GM18520 (cell line): ENCODE measurements at regions not wholly inside any gene's neighbourhood (a gene's known extent, or its start where the extent isn't known, plus 50 kb on each side); places are given as distances from the start of the nearest gene placed in this dataset.
"Not testable (repeated sequence)": the region's sequence is repeated elsewhere in the genome, so short reads cannot be mapped to it uniquely, and the experiment has no call there.

Experiments used
- ATAC-seq: cut with Tn5 transposase; IDR thresholded peaks from one replicate; pipeline ENCODE4 v1.9.1; 2021; ENCODE audit not compliant: unreplicated experiment

DNA sequence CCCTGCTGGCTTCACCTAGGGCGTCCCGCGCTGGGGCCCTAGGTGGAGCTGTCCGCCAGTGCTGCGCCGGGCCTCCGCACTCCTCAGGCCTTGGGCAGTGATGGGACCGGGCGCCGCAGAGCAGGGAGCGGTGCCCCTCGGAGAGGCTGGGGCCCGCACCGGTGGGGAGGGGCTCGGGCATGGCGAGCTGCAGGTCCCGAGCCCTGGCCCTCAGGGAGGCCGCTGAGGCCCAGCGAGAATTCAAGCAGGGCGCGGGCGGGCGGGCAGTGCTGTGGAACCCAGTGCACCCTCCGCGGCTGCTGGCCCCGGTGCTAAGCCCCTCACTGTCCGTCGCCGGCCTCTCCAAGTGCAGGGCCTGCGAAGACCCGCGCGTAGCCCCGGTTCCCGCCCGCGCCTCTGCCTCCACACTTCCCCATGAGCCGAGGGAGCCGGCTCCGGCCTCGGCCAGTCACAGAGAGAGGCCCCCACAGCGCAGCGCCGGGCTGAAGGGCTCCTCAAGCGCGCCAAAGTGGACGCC lies 565.1 kb upstream of the NDST4 start:
- no peak for ATAC-seq

DNA sequence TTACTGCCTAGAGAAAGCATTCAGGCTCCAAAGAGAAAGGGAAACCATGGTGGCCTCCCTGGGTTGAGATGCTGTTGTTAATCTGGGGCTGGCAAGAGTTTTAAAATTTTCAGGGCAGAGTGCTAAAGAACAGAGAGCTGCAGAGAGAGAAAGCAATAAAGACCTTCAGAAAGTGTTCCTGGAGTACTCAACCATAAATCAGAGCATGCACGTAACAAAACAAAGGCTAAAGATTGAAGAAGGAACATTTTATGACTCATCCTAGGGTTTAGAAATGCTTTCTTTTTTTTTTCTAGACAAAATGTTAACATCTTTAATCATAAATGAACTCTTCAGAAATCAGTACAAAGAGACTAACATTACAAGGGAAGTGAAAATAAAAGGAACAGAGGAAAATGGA lies 562.3 kb upstream of the NDST4 start:
- ATAC-seq = no peak

DNA sequence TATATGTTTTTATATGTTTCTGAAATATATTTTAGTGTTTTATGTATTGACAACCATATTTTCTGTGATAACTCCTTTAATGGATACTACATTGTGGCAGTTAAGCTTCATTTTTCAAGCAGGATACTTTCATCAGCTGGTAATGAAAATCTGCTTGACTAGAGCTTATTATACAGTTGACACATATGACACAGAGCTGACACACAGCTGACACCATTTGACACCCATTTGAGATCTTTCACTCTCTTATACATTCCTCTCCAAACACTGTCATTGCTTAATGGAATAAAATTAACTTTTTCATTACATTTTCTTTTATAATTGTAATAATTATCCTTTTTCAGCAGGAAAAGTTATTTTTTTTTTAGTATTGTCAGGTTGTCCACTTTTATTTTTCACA lies 561.1 kb upstream of the NDST4 start:
- ATAC-seq = no peak

DNA sequence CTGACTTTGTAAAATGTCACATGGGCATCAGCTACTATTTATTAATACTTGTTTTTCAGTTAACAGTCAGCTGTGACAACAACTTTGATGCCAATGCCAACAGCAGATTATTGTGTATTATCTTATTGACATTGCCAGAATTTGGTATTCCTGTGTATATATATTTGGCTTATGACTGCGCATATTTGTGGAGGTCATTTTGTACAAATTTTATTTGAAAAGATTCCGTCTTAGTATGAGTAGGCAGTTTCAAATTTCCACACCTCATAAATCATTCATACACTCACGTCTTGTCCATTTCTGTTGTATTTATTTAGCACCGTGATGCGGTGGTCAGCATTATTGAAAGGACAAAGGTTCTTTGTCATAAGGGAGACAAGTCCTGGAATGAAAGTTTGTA lies 558.2 kb upstream of the NDST4 start:
- ATAC-seq = no peak

DNA sequence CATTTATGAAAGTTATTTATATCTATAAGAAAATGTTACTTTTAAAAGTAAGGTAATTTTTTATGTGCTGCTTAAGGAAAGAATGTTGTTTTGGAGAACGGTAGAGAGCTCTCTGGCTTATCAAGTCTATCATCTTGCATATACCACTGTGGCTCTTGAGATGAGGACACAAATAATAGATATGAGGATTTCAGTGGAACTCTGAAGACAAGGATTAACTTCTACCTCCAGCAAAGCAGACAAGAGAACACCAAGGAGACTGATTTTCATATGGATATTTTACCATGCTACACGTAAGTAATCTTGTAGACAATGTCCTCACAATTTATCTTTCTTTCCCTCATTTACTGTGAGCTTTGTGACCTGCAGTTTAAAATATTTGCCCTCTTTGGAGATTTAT lies 557.5 kb upstream of the NDST4 start:
- no peak for ATAC-seq

DNA sequence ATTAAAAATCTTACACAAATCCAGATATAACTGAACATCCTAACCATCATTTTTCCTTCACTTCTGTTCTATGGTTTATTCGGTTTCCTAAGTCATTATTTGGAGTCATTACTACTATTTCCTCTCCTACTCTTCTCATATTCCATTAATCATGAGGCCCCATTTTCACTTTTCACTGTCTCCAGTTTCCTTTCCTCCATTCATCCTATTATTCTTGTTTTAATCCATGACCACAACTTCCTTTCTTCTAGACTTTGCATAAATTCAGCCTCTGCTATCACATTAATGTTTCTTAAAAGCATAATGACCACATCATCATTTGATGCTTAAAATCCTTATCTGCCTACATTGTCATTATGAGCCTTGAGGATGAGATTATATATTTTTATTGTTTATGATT lies 555.0 kb upstream of the NDST4 start:
- no peak for ATAC-seq

DNA sequence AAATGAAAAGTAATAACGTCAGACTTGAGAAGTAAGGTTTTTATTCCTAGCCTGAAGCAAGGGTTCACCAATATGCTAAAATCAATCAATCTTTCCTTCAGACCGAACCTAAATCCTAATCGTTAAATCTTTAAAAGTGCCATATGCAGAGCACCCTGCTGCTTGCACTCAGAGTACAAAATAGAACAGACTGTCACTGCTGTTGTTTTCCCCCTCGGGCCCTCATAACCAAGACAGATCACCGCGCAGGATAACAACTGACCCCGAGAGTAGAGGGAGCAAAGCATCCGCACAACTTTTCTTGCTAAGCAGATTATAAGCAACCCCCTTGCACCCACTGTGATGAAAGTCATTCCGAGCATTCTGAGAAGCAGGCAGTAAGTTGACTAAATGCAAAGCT lies 550.9 kb upstream of the NDST4 start:
- ATAC-seq = no peak

DNA sequence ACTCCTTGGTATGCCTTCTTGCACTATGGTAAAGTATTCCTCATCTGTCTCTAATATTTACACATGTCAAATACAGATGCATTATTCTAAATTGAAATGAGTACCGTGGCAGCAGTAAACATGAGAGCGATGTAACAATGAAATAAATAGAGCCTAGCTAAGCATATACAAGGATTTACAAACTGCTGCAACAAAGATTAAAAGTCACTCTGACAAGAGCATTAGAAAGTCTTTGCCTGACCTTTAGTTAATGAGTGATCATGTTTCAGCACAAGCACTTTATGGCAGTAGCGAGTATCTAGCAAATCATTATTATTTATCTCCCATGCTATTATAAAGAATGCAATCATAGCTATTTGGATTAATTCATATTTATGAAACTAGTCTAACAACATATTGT lies 547.0 kb upstream of the NDST4 start:
- ATAC-seq = no peak

DNA sequence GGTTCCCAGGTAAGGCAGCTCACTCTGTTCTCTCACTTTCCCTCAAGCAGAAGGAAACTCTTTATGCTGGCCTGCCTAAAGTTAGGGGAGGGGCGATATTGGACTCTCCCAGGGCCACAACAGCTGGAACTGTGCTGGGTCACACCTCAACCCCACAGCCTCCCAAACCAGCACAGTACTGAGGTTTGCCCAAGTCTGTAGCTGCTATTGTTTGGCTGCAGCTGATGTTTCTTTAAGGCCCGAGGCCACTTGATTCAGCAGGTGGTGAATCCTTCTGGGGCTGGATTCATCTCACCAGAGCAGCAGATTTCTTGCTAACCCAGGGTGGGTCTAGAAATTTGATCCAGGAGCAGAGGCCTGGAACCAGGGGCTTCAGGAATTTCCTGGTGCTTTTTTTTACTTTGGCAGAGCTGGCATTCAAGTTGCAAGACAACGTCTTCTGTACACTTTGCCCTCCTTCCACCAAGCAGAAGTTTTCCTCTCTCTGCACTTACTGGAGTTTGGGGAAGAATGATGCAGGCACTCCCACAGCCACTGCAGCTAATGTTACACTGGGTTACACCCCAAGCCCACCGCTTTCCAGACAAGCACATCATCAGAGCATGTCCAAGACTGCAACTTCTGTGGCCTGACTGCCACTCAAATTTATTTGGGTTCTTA lies 544.7 kb upstream of the NDST4 start:
- no peak for ATAC-seq

DNA sequence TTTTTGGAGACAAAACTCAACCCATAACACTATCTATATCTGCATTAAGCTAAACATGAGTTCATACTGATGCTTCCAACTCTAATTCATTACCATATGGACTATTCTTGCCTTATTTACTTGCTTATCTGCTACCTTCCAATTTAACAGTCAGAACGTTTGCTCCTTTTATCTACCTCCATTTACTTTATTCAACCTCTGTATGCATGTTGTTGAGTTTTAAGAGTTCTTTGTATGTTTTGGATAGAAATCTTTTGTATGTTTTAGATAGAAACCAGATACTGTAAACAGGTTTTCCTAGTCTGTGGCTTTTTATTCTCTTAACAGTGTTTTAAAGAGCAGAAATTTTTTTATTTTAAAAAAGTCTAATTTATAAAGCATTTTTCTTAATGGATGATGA lies 542.2 kb upstream of the NDST4 start:
- no peak for ATAC-seq

DNA sequence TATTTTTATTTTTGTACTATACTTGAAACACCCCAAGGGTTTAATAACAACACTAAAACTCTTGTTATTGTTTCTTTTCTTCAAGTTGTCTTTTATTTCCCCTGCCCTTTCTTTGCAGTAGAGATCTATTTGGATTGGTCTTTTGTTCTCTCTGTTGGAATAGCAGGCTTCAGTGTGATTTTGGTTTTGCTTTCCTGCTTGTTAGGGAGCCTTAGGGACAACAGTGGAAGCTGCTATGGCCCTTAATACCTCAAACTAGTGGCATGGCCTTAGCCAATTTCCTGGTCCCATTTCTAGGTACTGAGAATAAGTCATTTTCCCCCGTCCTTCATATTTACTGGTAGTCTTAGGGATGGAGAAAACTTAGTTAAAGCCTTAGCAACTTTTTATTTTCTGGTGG lies 535.4 kb upstream of the NDST4 start:
- ATAC-seq = no peak

DNA sequence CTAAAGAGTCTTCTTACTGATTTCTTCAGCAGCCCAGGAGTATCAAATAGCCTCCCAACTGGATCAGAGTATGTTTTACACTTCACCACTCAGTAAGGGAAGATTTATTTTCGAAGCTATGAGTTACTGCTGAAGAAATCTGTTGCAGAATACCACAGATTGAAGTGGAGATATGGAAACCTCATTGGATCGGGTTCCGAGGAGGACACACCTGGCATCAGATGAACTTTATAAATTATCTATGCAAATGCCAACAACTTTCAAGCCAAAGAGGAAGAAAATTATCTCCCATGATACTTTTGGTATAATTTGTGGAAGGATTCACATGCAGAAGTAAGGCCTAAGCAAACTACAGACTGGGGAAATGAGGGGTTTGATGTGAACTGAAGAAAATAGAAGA lies 515.9 kb upstream of the NDST4 start:
- no peak for ATAC-seq

DNA sequence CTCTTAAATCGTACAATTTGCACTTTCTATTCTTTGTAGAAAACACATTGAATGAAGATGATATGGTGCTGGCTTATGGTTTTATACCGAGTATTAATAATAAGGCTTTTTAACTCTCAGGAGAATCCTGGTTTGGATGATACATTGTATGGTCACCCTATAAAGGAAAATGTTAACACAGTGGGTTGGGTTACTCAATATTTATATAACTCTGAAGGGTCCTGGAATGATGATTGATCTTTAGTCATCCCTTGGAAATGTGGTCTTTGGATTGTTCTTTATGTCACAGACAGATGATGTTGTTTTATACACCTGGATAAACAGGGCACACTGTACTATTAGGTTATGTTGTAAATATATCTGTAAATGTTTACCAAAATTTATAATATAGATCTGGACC lies 496.2 kb upstream of the NDST4 start:
- ATAC-seq = no peak

DNA sequence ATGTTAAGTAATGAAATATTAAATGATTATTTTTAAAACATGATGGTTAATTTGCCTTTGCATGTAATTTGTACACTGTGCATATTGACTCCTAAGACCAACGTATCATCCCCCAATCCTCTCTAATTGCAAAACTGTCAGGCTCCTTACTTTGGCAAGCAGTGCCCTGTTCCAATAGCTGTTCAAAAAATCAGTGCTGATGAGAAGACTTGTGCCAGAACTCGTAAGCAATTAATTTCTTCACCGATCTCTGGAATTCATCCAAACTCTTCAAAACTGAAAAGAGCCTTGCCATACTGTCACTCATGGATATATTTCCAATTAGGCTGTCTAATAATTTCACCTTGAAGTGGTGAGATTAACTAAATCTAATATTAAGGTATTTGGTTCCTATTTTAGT lies 493.9 kb upstream of the NDST4 start:
- ATAC-seq = no peak

DNA sequence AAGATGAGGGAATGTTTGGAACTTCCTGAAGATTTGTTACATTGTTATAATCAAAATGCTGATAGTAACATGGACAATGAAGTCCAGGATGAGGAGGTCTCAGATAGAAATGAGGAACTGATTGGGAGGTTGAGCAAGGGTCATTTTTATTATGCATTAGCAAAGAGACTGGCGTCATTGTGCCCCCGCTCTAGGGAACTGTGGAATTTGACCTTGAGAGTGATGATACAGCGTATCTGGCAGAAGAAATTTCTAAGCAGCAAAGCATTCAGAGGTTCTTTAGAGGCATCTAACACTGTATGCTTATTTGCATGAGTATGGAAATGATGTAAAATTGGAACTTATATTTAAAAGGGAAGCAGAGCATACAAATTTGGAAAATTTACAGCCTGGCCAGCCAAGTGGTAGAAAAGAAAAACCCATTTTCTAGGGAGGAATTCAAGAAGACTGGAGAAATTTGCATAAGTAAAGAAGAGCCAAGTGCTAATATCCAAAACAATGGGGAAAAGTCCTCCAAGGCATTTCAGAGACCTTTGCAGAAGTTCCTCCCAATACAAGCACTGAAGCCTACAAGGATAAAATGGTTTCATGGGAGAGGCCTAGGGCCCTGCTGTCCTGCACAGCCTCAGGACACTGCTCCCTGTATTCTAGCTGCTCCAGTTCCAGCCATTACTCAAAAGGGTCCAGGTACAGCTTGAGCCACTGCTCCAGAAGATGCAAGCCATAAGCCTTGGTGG lies 483.0 kb upstream of the NDST4 start:
- ATAC-seq = no peak

DNA sequence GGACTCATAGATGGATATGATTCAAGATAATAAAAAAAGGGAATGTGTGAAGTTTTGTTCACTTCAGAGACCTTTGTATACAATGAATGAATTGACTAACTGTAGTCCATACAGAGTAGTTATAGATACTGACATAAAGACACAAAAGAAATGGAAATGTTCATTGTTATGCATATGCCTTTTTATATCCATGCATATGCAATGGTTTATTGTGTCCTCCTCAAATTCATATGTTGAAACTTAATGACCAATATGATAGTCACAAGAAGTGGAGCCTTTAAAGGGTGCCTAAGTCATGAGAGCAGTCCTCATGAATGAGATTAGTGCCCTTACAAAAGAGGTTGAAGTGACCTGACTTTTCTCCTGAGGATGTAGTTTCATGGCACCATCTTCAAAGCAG lies 467.5 kb upstream of the NDST4 start:
- no peak for ATAC-seq

DNA sequence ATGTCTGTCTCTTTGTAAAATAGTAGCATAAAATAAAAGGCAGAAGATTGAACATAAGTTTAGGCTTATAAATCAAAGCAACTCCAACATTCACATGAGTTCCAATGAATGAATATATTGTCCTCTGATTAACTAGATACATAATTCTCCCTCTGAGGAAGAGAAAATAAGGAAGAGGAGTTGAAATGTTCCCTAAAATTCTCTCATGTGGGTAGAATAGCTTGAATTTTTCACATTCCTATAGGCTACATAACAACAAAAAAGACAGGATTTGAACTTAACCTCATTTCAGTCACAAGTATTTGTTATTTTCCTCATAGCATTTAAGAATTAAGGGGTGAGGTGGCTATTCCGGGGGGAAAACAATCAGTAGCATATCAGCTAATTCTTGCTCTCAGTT lies 462.4 kb upstream of the NDST4 start:
- ATAC-seq = no peak

DNA sequence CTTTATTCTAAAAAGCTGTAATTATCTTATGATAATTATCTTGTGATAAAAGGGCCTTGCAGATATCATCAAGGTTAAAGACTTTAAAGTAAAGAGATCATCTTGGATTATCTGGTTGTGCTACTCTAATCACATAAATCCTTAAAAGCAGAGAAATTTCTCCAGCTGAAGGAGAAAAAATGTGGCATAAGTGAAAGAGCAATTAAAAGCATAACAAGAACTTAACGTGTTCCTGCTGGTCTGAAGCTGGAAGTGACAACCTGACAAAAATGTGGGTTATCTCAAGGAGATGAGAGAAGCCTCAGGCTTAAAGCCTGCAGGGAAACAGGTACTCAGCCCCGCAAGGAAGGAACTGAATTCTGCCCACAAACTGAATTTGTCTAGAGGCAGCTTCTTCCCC lies 449.1 kb upstream of the NDST4 start:
- no peak for ATAC-seq

DNA sequence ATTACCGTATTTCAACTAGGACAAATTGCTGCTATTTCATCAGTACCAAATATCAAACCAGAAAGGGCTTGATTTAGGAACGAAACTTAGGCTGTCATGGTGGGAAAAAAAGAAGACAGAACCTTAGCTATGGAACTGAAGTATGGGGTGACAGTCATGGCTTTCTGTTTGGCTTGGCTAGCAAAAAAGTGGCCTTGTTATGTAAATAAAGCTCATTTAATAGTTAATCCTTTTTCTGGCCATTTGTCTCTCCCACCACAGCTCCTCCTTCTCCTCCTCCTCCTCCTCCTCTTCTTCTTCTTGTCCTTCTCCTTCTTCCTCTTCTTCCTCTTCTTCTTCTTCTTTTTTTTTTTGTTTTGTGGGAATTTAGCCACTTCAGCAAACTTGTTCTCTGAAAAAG lies 434.7 kb upstream of the NDST4 start:
- ATAC-seq = no peak

DNA sequence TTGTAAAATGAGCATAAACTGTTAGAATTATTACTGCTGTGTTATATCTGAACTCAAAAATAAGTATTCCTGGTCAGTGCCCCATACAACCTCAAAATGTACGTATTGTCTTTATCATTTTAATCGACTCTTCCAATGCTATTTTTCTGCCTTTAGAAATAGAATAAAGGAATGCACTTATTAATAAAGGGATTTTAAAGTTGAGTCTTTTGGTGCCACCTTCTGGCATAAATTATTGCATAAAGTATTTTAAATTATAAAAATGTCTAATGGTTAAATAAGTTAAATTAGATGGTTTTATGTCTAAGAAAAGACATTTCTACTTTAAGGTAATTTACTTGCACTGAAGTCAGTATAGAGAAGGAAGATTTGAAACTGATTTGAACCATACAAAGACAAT lies 424.0 kb upstream of the NDST4 start:
- no peak for ATAC-seq

DNA sequence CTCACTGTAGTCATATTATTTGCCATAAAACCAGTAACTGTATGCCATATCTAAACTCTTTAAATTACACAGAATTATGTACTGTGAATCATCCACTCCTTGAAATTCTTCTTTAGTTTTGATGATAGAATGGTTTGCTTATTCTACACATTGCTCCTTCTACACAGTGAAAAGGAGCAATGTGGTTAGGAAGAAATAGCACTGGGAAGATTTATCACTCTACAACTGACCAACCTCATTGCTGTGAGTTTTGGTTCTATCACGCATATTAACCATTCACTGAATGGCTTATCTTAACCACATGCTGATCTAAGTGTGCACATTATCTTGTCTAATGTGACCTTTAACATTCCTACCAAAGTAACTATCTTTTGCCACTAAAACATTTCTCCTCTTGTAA lies 415.7 kb upstream of the NDST4 start:
- no peak for ATAC-seq

DNA sequence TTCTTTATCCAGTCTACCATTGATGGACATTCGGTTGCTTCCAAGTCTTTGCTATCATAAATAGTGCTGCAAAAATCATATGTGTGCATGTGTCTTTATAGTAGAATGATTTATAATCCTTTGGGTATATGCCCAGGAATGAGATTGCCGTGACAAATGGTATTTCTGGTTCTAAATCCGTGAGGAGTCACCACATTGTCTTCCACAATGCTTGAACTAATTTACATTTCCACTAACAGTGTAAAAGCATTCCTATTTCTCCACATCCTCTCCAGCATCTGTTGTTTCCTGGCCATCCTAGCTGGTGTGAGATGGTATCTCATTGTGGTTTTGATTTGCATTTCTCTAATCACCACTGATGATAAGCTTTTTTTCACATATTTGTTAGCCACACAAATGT lies 406.1 kb upstream of the NDST4 start:
- ATAC-seq = not testable (repeated sequence)

DNA sequence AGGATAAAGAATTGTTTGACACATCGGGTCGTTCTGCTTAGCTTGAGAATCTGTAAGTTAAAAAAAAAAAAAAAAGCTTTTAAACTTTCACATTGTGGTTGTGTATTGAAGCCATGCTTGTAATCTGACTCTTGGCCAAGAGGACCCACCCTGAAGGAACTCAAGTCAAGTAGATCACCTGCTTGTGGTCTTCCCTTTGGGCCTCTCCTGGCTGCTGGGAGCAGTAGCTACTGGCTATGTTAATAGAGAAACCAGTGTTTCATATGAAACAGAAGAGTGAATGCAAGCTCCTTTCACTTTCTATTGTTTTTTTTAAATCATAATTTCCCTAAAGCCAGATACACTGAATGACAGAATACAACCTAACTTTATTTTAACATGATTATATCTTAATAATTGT lies 402.4 kb upstream of the NDST4 start:
- peak; percentile 79 for ATAC-seq
